DND-41 (cell line): ENCODE measurements at regions not wholly inside any gene's neighbourhood (a gene's known extent, or its start where the extent isn't known, plus 50 kb on each side); places are given as distances from the start of the nearest gene placed in this dataset.

Source experiments
- ATAC-seq: fragments of 200-7000 bp; cut with Tn5 transposase; 3 replicates; pipeline ENCODE4 v1.9.1; 2021; ENCODE audit warnings: low read depth; ENCODE audit not compliant: insufficient read depth
- DNase-seq: peaks from one replicate; pipeline ENCODE4 v3.0.0-alpha.2; 2020
- H2AFZ ChIP-seq: 2 replicates; pipeline ENCODE4 v1.6.0; 2012; ENCODE audit warnings: low read depth, low read length
- H3K27ac ChIP-seq: 2 replicates; pipeline ENCODE4 v1.5.1; 2012; ENCODE audit warnings: low read length, inconsistent platforms
- H3K27me3 ChIP-seq: fragments of 200-600 bp; sonication (generic); 2 replicates; pipeline ENCODE4 v1.6.0; 2012; ENCODE audit warnings: low read length, mild to moderate bottlenecking, inconsistent platforms; ENCODE audit not compliant: insufficient read depth, poor library complexity
- H3K36me3 ChIP-seq: 2 replicates; pipeline ENCODE4 v1.5.1; 2012; ENCODE audit warnings: low read length, inconsistent platforms; ENCODE audit not compliant: insufficient read depth
- H3K4me1 ChIP-seq: 2 replicates; pipeline ENCODE4 v1.5.1; 2012; ENCODE audit warnings: mild to moderate bottlenecking, low read length; ENCODE audit not compliant: insufficient read depth
- H3K4me2 ChIP-seq: 2 replicates; pipeline ENCODE4 v1.6.0; 2012; ENCODE audit warnings: mild to moderate bottlenecking, moderate library complexity, low read length, inconsistent platforms; ENCODE audit not compliant: insufficient read depth
- H3K4me3 ChIP-seq, 2 experiments: fragments of 200-600 bp in 1 of 2; shearing (Covaris generic) in 1 of 2; 2 replicates each; pipeline ENCODE4 v1.5.1; 2012 to 2016; ENCODE audit warnings: inconsistent platforms in 2 of 2, low read length in 2 of 2, mild to moderate bottlenecking in 2 of 2, low read depth in 1 of 2, moderate library complexity in 1 of 2
- H3K79me2 ChIP-seq: 2 replicates; pipeline ENCODE4 v1.6.0; 2012; ENCODE audit warnings: low read length, inconsistent platforms; ENCODE audit not compliant: insufficient read depth
- H3K9ac ChIP-seq: 2 replicates; pipeline ENCODE4 v1.6.0; 2012; ENCODE audit warnings: low read depth, mild to moderate bottlenecking, inconsistent platforms, low read length, moderate library complexity
- H3K9me3 ChIP-seq: 2 replicates; pipeline ENCODE4 v1.5.1; 2012; ENCODE audit warnings: low read length, moderate library complexity, mild to moderate bottlenecking, inconsistent platforms; ENCODE audit not compliant: insufficient read depth, severe bottlenecking
- H4K20me1 ChIP-seq: 2 replicates; pipeline ENCODE4 v1.6.0; 2012; ENCODE audit warnings: low read length; ENCODE audit not compliant: insufficient read depth
- EZH2 ChIP-seq: IDR thresholded peaks from 3 replicates; pipeline ENCODE4 v1.6.1; 2012; ENCODE audit warnings: borderline replicate concordance, low read depth, mild to moderate bottlenecking, moderate library complexity, low read length, inconsistent platforms; ENCODE audit not compliant: severe bottlenecking
- TF ChIP-seq, protein P1 (sequence below): IDR thresholded peaks from 2 replicates; pipeline ENCODE4 v1.5.1; 2012; ENCODE audit warnings: borderline replicate concordance, low read length, moderate library complexity, mild to moderate bottlenecking; ENCODE audit not compliant: poor library complexity, severe bottlenecking; ENCODE audit errors: extremely low read depth

DNA sequence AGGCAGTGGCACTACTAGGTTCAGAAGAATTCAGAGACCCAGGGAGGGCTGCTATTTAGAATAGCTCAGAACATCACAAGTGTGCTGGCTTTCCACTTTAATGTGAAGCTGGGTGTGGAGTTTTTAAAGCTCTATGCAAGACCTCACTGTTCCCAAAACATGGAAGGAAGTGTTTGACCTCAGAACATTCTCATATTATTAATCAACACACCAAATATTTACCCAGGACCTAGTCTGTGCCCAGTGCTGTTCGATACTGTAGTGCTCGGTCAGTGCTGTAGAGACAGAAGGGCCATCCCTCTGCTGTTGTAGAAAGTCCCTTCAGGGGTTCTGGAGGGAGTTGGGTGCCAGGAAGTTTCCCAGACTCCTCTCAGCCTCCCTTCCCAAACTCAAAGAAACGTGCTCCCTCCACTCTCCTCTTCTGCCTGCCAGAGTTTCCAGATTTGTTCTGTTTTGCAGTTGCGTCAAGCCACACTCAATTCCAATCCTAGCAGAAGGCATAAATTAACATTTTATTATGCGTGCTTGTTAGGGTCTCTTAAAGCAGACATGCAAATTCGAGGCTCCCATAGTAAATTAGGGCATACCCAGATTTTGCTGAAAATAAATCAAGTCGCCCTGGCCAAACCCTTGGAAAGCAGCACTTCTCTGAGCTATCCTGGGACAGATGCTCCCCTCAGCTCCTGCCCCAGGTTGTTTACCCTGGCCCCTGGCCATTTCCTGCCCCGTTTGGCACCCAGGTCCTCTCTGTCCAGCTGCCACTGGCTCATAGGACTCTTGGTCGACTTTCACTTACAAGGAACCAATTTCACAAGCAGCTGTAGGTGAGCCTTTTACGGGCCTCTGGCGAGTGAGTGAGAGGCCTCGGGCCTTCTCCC, 248.6 kb downstream of the HIVEP2 start:
- Histone ChIP-seq H3K36me3 (no peaks in the 10 kb centered on the region), H3K4me1 (peaks cover 3% of the 10 kb centered on the region), H2AFZ (no peak overlapping the region), H4K20me1 (no peaks in the 10 kb centered on the region), H3K4me3 (no peak overlapping the region), H3K79me2 (no peaks in the 10 kb centered on the region), H3K4me2 (no peak overlapping the region), H3K9ac (no peak overlapping the region), H3K27ac (no peak overlapping the region), H3K27me3 (no peaks in the 10 kb centered on the region), H3K9me3 (no peaks in the 10 kb centered on the region)
- ATAC-seq: no peak
- DNase-seq: no peak
- TF ChIP-seq, protein P1, sequence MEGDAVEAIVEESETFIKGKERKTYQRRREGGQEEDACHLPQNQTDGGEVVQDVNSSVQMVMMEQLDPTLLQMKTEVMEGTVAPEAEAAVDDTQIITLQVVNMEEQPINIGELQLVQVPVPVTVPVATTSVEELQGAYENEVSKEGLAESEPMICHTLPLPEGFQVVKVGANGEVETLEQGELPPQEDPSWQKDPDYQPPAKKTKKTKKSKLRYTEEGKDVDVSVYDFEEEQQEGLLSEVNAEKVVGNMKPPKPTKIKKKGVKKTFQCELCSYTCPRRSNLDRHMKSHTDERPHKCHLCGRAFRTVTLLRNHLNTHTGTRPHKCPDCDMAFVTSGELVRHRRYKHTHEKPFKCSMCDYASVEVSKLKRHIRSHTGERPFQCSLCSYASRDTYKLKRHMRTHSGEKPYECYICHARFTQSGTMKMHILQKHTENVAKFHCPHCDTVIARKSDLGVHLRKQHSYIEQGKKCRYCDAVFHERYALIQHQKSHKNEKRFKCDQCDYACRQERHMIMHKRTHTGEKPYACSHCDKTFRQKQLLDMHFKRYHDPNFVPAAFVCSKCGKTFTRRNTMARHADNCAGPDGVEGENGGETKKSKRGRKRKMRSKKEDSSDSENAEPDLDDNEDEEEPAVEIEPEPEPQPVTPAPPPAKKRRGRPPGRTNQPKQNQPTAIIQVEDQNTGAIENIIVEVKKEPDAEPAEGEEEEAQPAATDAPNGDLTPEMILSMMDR: no peak
- no peak for TF ChIP-seq EZH2

DNA sequence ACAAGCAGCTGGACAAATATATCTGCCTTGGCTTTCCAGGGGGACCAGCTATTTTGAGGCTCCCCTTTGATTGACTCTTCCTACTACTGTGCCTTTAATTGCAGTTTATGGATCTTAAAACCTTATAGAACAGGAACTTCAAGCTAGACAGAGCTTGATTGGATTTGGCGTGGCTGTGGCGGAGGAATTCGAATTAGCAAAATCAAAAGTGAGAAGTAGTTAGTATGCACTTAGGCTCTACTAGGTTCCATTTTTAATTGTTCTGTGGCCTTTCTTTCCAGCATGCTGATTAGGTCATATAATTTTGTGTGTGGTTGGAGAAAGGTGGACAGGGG, 248.0 kb downstream of the HIVEP2 start:
- no peak overlapping the region for H3K9ac ChIP-seq
- no peak for TF ChIP-seq EZH2
- TF ChIP-seq, protein P1: no peak
- no peaks in the 10 kb centered on the region for H3K27me3 ChIP-seq
- no peak overlapping the region for H3K4me2 ChIP-seq
- H3K36me3 ChIP-seq: no peaks in the 10 kb centered on the region
- peaks cover 3% of the 10 kb centered on the region for H3K4me1 ChIP-seq
- H3K79me2 ChIP-seq: no peaks in the 10 kb centered on the region
- H4K20me1 ChIP-seq: no peaks in the 10 kb centered on the region
- H3K27ac ChIP-seq: no peak overlapping the region
- DNase-seq (no peak), ATAC-seq (no peak)
- no peak overlapping the region for H2AFZ ChIP-seq
- H3K9me3 ChIP-seq: no peaks in the 10 kb centered on the region
- no peak overlapping the region for H3K4me3 ChIP-seq

DNA sequence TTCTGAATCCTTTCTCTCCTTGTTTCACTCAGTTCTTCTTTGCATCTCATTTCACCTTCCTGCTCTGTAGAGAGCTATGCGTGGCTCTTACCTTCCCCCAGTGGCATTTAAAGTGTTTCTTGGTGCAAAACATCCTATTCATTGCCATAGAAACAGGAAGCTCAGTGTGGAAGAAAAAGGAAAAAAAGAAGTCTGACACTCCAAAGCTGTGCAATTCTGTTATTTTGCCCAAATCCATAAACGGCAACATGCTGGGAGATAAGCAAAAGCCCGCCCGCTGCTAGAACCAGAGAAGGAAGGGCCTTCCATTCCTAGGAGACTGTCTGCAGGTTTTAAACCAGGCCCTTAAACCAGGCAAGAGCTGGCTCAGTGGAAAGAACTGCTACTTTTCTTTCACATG, 247.1 kb downstream of the HIVEP2 start:
- DNase-seq (no peak), ATAC-seq (no peak)
- Histone ChIP-seq H3K79me2 (no peaks in the 10 kb centered on the region), H3K27ac (no peak overlapping the region), H3K4me3 (no peak overlapping the region), H3K9me3 (no peaks in the 10 kb centered on the region), H3K9ac (no peak overlapping the region), H2AFZ (no peak overlapping the region), H3K4me2 (no peak overlapping the region), H3K36me3 (no peaks in the 10 kb centered on the region), H3K27me3 (no peaks in the 10 kb centered on the region), H4K20me1 (no peaks in the 10 kb centered on the region), H3K4me1 (peaks cover 3% of the 10 kb centered on the region)
- no peak for TF ChIP-seq EZH2
- TF ChIP-seq, protein P1: no peak
